DOHH2 (cell line): ENCODE measurements at regions not wholly inside any gene's neighbourhood (a gene's known extent, or its start where the extent isn't known, plus 50 kb on each side); places are given as distances from the start of the nearest gene placed in this dataset.

ENCODE experiments used
- H3F3A ChIP-seq: fragments of 200-600 bp; sonication (generic), shearing (Covaris generic); 2 replicates; pipeline ENCODE4 v1.6.0; 2016; ENCODE audit warnings: antibody characterized with exemption, mild to moderate bottlenecking; ENCODE audit not compliant: control insufficient read depth, insufficient read depth
- H3K27ac ChIP-seq: fragments of 200-600 bp; sonication (generic); 2 replicates; pipeline ENCODE4 v1.5.1; 2014; ENCODE audit warnings: low read depth, mild to moderate bottlenecking, low read length, moderate library complexity
- H3K27me3 ChIP-seq: fragments of 200-600 bp; sonication (generic); 2 replicates; pipeline ENCODE4 v1.6.1; 2014; ENCODE audit warnings: mild to moderate bottlenecking, low read length, mixed read lengths; ENCODE audit not compliant: control insufficient read depth
- H3K36me3 ChIP-seq: fragments of 200-600 bp; sonication (generic); 2 replicates; pipeline ENCODE4 v1.6.1; 2014; ENCODE audit warnings: mild to moderate bottlenecking, low read length, moderate library complexity, mixed read lengths; ENCODE audit not compliant: control insufficient read depth
- H3K4me1 ChIP-seq: fragments of 200-600 bp; sonication (generic); 2 replicates; pipeline ENCODE4 v1.6.1; 2014; ENCODE audit warnings: mild to moderate bottlenecking, low read length, mixed read lengths; ENCODE audit not compliant: control insufficient read depth
- H3K4me2 ChIP-seq: fragments of 200-600 bp; sonication (generic); 2 replicates; pipeline ENCODE4 v1.6.0; 2014; ENCODE audit warnings: mild to moderate bottlenecking, low read length, moderate library complexity
- H3K4me3 ChIP-seq: fragments of 200-600 bp; sonication (generic); 2 replicates; pipeline ENCODE4 v1.5.1; 2014; ENCODE audit warnings: mild to moderate bottlenecking, low read length, mixed read lengths
- H3K79me2 ChIP-seq: fragments of 200-600 bp; sonication (generic); 2 replicates; pipeline ENCODE4 v1.6.1; 2014; ENCODE audit warnings: mild to moderate bottlenecking, low read length, mixed read lengths; ENCODE audit not compliant: control insufficient read depth
- H3K9me2 ChIP-seq: fragments of 200-600 bp; sonication (generic); replicated peaks from 2 replicates; pipeline ENCODE4 v1.6.1; 2014; ENCODE audit warnings: mild to moderate bottlenecking, low read length, mixed read lengths; ENCODE audit not compliant: control insufficient read depth
- H3K9me3 ChIP-seq: fragments of 200-600 bp; sonication (generic); 2 replicates; pipeline ENCODE4 v1.6.1; 2014; ENCODE audit warnings: antibody characterized with exemption, low read length, mixed read lengths; ENCODE audit not compliant: control insufficient read depth, insufficient read depth
- H4K20me1 ChIP-seq: fragments of 200-600 bp; sonication (generic); 2 replicates; pipeline ENCODE4 v1.6.0; 2014; ENCODE audit warnings: low read depth, mild to moderate bottlenecking, antibody characterized with exemption, low read length, moderate library complexity; ENCODE audit not compliant: control insufficient read depth, insufficient read depth
- CTCF ChIP-seq: fragments of 200-600 bp; sonication (generic); IDR thresholded peaks from one replicate; pipeline ENCODE4 v1.5.1; 2014; ENCODE audit warnings: antibody characterized with exemption, mild to moderate bottlenecking, low read depth, low read length; ENCODE audit not compliant: poor library complexity, severe bottlenecking
- EZH2phosphoT487 ChIP-seq: fragments of 200-600 bp; sonication (generic); IDR thresholded peaks from 2 replicates; pipeline ENCODE4 v1.6.1; 2017; ENCODE audit warnings: borderline replicate concordance, mild to moderate bottlenecking, antibody characterized with exemption, low read length, moderate library complexity, mixed read lengths

DNA sequence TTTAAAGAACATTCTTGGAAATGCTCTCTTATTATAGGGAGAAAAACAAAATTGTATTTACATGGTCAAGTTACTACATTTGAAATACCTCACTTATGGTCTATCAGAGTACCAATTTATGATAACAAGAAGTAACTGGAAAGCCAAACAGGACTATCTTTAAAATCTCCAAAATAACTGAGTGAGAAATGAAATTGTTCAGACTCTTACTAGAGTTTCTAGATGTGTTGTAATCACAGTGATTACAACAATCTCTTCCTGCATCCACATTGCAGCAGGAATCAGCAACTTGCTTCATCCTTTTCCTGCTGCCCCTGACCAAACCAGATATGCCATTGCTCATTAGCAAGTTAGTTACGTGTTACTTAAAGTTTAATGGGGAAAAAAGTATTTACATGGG is 245.2 kb upstream of the SMIM31 start:
- Histone ChIP-seq H3K27ac (no peak overlapping the region), H4K20me1 (no peaks in the 10 kb centered on the region), H3K27me3 (no peaks in the 10 kb centered on the region), H3K9me3 (no peaks in the 10 kb centered on the region), H3K4me3 (no peak overlapping the region), H3K4me2 (no peak overlapping the region), H3K36me3 (no peaks in the 10 kb centered on the region), H3K4me1 (no peaks in the 10 kb centered on the region), H3F3A (no peaks in the 10 kb centered on the region), H3K9me2 (no peaks in the 10 kb centered on the region), H3K79me2 (no peaks in the 10 kb centered on the region)
- TF ChIP-seq CTCF (no peak), EZH2phosphoT487 (no peak)

DNA sequence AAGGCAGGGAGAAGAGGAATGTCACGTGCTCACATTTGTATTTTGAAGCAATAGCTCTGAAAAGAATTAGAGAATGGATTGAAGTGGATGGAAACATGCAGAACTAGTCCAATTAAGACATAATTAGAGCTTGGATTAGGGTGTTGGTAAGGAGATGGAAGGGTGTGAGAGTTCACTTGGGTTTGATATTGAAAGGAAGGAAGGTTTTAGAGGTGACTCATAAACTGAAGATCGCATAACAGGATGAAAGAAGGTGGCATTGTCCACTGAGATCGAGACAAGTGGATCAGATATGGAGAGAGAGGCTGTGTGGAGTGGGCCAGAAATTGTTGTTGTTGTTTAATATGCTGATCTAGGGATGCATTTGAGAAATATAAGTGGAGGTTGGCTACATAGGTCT is 244.0 kb upstream of the SMIM31 start:
- TF ChIP-seq CTCF (no peak), EZH2phosphoT487 (no peak)
- H3F3A ChIP-seq = no peaks in the 10 kb centered on the region
- no peaks in the 10 kb centered on the region for H3K79me2 ChIP-seq
- H3K9me2 ChIP-seq = no peaks in the 10 kb centered on the region
- H3K27ac ChIP-seq = no peak overlapping the region
- no peak overlapping the region for H3K4me3 ChIP-seq
- H3K27me3 ChIP-seq = no peaks in the 10 kb centered on the region
- no peak overlapping the region for H3K4me2 ChIP-seq
- H4K20me1 ChIP-seq = no peaks in the 10 kb centered on the region
- no peaks in the 10 kb centered on the region for H3K9me3 ChIP-seq
- H3K4me1 ChIP-seq = no peaks in the 10 kb centered on the region
- no peaks in the 10 kb centered on the region for H3K36me3 ChIP-seq

DNA sequence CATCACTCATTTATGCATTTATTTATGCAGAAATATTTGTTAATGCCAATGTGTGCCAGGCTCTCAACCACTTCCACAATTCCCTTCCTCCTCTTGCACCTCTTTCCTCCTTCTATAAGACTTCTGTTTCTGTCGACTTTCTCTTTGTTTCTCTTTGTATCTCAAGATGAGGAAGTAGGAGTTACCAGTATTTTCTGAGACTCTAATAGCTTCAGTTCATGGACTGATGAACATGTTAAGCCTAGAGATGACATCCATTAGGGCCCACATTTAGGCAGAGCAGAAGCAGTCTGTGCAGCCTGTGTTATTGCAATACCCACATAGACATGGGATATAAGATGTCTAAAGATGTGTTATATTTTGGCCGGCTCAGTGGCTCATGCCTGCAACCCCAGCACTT is 241.8 kb upstream of the SMIM31 start:
- no peak overlapping the region for H3K4me3 ChIP-seq
- H3K4me2 ChIP-seq = no peak overlapping the region
- H3K4me1 ChIP-seq = no peaks in the 10 kb centered on the region
- H3F3A ChIP-seq = no peaks in the 10 kb centered on the region
- no peaks in the 10 kb centered on the region for H3K27me3 ChIP-seq
- no peaks in the 10 kb centered on the region for H3K36me3 ChIP-seq
- H4K20me1 ChIP-seq = no peaks in the 10 kb centered on the region
- no peaks in the 10 kb centered on the region for H3K9me3 ChIP-seq
- no peaks in the 10 kb centered on the region for H3K9me2 ChIP-seq
- H3K27ac ChIP-seq = no peak overlapping the region
- TF ChIP-seq CTCF = no peak
- H3K79me2 ChIP-seq = no peaks in the 10 kb centered on the region

- H3K4me1 ChIP-seq = no peaks in the 10 kb centered on the region
- H3K9me3 ChIP-seq = no peaks in the 10 kb centered on the region
- TF ChIP-seq CTCF = no peak
- TF ChIP-seq EZH2phosphoT487 = no peak
- H3K27ac ChIP-seq = no peak overlapping the region
- no peaks in the 10 kb centered on the region for H4K20me1 ChIP-seq
- no peaks in the 10 kb centered on the region for H3K27me3 ChIP-seq
- H3K36me3 ChIP-seq = no peaks in the 10 kb centered on the region
- no peaks in the 10 kb centered on the region for H3F3A ChIP-seq
- H3K79me2 ChIP-seq = no peaks in the 10 kb centered on the region
- no peaks in the 10 kb centered on the region for H3K9me2 ChIP-seq
- H3K4me3 ChIP-seq = no peak overlapping the region
- H3K4me2 ChIP-seq = no peak overlapping the region
Observed at GRCh38 chr4:164514765-164515164, 239.2 kb upstream of the SMIM31 start.
